ENCODE measurements at regions not wholly inside any gene's neighbourhood (a gene's known extent, or its start where the extent isn't known, plus 50 kb on each side); places are given as distances from the start of the nearest gene placed in this dataset.

DNA sequence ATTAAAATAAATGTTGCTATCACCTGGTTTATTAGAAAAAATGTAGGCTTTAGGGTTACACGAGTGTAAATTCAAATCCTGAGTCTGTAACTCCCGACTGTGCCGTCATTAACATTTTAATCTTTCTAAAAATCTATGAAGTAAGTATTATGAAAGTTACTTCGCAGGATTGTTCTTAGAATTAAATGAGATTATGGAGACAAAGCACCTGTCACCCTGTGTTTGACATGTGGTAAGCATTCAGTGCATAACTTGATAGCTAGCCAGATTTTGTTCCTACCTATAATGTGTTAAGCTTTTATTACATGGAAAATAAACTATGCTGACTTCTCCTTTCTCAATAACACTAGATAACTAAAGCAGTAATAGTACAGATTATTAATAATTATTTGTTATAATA lies 429.7 kb upstream of the MMS22L start:
- WGBS, 2 experiments (ENCODE audit: extremely low coverage in 1 of 2, insufficient coverage in 1 of 2, insufficient read length in 1 of 2, insufficient replicate concordance in 2 of 2, low coverage in 1 of 2, low lambda C conversion rate in 2 of 2, missing lambda C conversion rate in 1 of 2): 94% methylated on average over 4 of the region's 4 CpGs; no CpG with 5 or more reads in 1 of the 2 experiments
- no peak overlapping the region for H3K14ac ChIP-seq (ENCODE audit: insufficient read length)
- no peak overlapping the region for H2AK5ac ChIP-seq (ENCODE audit: low read depth, low read length)
- H3K4me3 ChIP-seq (ENCODE audit: extremely low read depth in 1 of 4, insufficient read depth in 2 of 4, low read depth in 3 of 4, low read length in 4 of 4): no peak overlapping the region
- H3K9me3 ChIP-seq (ENCODE audit: insufficient read depth in 2 of 2, low read depth in 1 of 2, low read length in 1 of 2): no peaks in the 10 kb centered on the region; a peak in 1 of 4 replicates
- no peak overlapping the region for H2BK15ac ChIP-seq (ENCODE audit: low read length)
- no peaks in the 10 kb centered on the region for H3K36me3 ChIP-seq (ENCODE audit: control insufficient read depth in 2 of 4, insufficient read depth in 4 of 4, low read length in 3 of 4)
- TF ChIP-seq EZH2 (IDR thresholded peaks at IDR 0.05; ENCODE audit: low read depth, low read length, severe bottlenecking): no peak
- DNase-seq (ENCODE audit: low read depth in 1 of 2, low spot score in 2 of 2) (no peak), FAIRE-seq (no peak)
- no peak overlapping the region for H2BK5ac ChIP-seq (ENCODE audit: low read depth, low read length)
- CTCF ChIA-PET (ENCODE audit: partially characterized antibody): interaction anchor here (1.0 to 2.2 kb wide), 3 partner anchors 9 to 13 kb away, joined by 3 to 9 read pairs (median 5); no protein-coding TSS in a partner anchor
- H3K23ac ChIP-seq (ENCODE audit: insufficient read length): no peak overlapping the region
- no peaks in the 10 kb centered on the region for H4K20me1 ChIP-seq (replicated peaks in 1 of 2; ENCODE audit: control insufficient read depth in 1 of 2, insufficient read depth in 2 of 2, low read length in 2 of 2)
- no peak overlapping the region for H3K56ac ChIP-seq (replicated peaks; ENCODE audit: insufficient read length, low read depth, low read length)
- no peak overlapping the region for H3K4me2 ChIP-seq (ENCODE audit: insufficient read depth in 1 of 2, low read depth in 2 of 2, low read length in 2 of 2)
- H3K4ac ChIP-seq (replicated peaks; ENCODE audit: insufficient read length, low read depth, low read length): no peak overlapping the region
- H4K5ac ChIP-seq (ENCODE audit: insufficient read length, low read depth, low read length): no peak overlapping the region
- H4K8ac ChIP-seq (ENCODE audit: extremely low read depth, insufficient read depth, low read length): no peak overlapping the region
- H2BK120ac ChIP-seq (replicated peaks; ENCODE audit: low read depth, low read length): no peak overlapping the region
- no peaks in the 10 kb centered on the region for H3K79me2 ChIP-seq (ENCODE audit: control insufficient read depth in 1 of 2, insufficient read depth in 2 of 2, low read length in 2 of 2)
- no peak overlapping the region for H2BK20ac ChIP-seq (ENCODE audit: low read length)
- no peak overlapping the region for H2BK12ac ChIP-seq (ENCODE audit: low read depth, low read length)
- H3K23me2 ChIP-seq (ENCODE audit: low read depth, low read length): no peaks in the 10 kb centered on the region
- POLR2A ChIA-PET (ENCODE audit: partially characterized antibody): no interaction called here
- H3K4me1 ChIP-seq (replicated peaks in 1 of 4; ENCODE audit: control insufficient read depth in 3 of 4, insufficient read depth in 4 of 4, low read length in 3 of 4): no peaks in the 10 kb centered on the region
- H3K79me1 ChIP-seq (ENCODE audit: low read depth, low read length): no peaks in the 10 kb centered on the region
- H4K91ac ChIP-seq (replicated peaks; ENCODE audit: insufficient read length, low read length): no peak overlapping the region
- H3K27ac ChIP-seq (ENCODE audit: low read depth, low read length): no peak overlapping the region
- H3K18ac ChIP-seq (ENCODE audit: extremely low read depth, low read length): no peak overlapping the region
- H3K27me3 ChIP-seq (replicated peaks in 1 of 4; ENCODE audit: control insufficient read depth in 3 of 4, extremely low read depth in 1 of 4, insufficient read depth in 3 of 4, low read length in 3 of 4): no peaks in the 10 kb centered on the region
- H2AFZ ChIP-seq (ENCODE audit: low read length): no peak overlapping the region
- H3K9ac ChIP-seq (replicated peaks in 1 of 4; ENCODE audit: extremely low read depth in 1 of 4, low read depth in 3 of 4, low read length in 3 of 4): no peak overlapping the region
